ENCODE measurements at regions not wholly inside any gene's neighbourhood (a gene's known extent, or its start where the extent isn't known, plus 50 kb on each side); places are given as distances from the start of the nearest gene placed in this dataset.

DNA sequence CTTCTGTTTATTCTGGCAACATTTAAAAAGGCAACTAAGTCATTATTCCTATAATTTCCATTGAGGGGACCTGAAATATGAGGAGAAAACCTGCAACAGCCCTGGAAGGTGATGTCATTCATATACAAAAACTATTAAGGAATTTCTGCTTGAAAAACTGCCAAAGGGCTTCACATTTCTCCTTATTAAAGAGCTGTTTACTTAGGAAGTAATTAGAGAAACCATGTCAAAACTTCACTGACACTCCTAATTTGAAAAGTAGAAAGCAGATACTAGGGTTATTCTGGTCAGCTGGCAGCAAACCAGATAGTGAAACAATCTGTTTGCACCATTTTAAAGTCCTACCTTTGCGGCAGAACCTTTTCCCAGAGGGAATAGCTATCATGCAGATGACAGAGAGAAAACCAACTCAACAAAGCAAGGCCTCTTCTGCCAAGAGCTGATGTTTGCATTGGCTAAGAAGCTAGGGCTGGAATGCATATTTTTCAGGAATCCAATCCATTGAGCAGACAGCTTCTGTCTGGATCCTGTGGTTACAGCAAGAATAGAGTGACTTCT lies 592.2 kb upstream of the SYT4 start:
- H2AFZ ChIP-seq (ENCODE audit: control insufficient read depth, low read length) = no peak overlapping the region
- no peaks in the 10 kb centered on the region for H4K20me1 ChIP-seq (ENCODE audit: control insufficient read depth, extremely low read depth, insufficient read depth, low read length)
- H3K27ac ChIP-seq (ENCODE audit: control insufficient read depth, insufficient read depth, low read length) = no peak overlapping the region
- dilution Hi-C loops (cut with MboI; ENCODE audit: extremely low pct_ligation_motif_present, low sequenced_read_pairs) = no loop called here
- no peaks in the 10 kb centered on the region for H3K36me3 ChIP-seq (ENCODE audit: control insufficient read depth in 2 of 2, extremely low read depth in 1 of 2, insufficient read depth in 2 of 2, low read length in 2 of 2)
- H3K4me2 ChIP-seq (ENCODE audit: control insufficient read depth, extremely low read depth, insufficient read depth, low read depth, low read length) = no peak overlapping the region
- H3K9me3 ChIP-seq (ENCODE audit: control insufficient read depth, low read depth, low read length) = no peaks in the 10 kb centered on the region
- no peak overlapping the region for H3K4me3 ChIP-seq (ENCODE audit: control insufficient read depth in 2 of 3, extremely low read depth in 1 of 3, insufficient read depth in 2 of 3, low read depth in 1 of 3, low read length in 3 of 3)
- no peaks in the 10 kb centered on the region for H3K4me1 ChIP-seq (ENCODE audit: control insufficient read depth, extremely low read depth, insufficient read depth, low read length)
- no peak for FAIRE-seq
- H3K79me2 ChIP-seq (ENCODE audit: control insufficient read depth, insufficient read depth, low read length) = no peaks in the 10 kb centered on the region
- H3K27me3 ChIP-seq (ENCODE audit: control insufficient read depth, extremely low read depth, insufficient read depth, low read length) = no peaks in the 10 kb centered on the region
- H3K9ac ChIP-seq (ENCODE audit: control insufficient read depth, extremely low read depth, insufficient read depth, low read length) = no peak overlapping the region
- no peak for TF ChIP-seq EZH2 (IDR thresholded peaks at IDR 0.05; ENCODE audit: low read length)
- TF ChIP-seq, protein P1, sequence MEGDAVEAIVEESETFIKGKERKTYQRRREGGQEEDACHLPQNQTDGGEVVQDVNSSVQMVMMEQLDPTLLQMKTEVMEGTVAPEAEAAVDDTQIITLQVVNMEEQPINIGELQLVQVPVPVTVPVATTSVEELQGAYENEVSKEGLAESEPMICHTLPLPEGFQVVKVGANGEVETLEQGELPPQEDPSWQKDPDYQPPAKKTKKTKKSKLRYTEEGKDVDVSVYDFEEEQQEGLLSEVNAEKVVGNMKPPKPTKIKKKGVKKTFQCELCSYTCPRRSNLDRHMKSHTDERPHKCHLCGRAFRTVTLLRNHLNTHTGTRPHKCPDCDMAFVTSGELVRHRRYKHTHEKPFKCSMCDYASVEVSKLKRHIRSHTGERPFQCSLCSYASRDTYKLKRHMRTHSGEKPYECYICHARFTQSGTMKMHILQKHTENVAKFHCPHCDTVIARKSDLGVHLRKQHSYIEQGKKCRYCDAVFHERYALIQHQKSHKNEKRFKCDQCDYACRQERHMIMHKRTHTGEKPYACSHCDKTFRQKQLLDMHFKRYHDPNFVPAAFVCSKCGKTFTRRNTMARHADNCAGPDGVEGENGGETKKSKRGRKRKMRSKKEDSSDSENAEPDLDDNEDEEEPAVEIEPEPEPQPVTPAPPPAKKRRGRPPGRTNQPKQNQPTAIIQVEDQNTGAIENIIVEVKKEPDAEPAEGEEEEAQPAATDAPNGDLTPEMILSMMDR (optimal IDR thresholded peaks at IDR 0.05 in 1 of 3, IDR thresholded peaks at IDR 0.05 in 1 of 3, conservative IDR thresholded peaks at IDR 0.05 in 1 of 3; ENCODE audit: extremely low read depth in 1 of 3, insufficient read depth in 2 of 3, low read length in 3 of 3) = no peak
- H3K9me1 ChIP-seq (ENCODE audit: control insufficient read depth, extremely low read depth, insufficient read depth, low read length) = no peaks in the 10 kb centered on the region
- no peak for DNase-seq (ENCODE audit: low read depth, low spot score)

DNA sequence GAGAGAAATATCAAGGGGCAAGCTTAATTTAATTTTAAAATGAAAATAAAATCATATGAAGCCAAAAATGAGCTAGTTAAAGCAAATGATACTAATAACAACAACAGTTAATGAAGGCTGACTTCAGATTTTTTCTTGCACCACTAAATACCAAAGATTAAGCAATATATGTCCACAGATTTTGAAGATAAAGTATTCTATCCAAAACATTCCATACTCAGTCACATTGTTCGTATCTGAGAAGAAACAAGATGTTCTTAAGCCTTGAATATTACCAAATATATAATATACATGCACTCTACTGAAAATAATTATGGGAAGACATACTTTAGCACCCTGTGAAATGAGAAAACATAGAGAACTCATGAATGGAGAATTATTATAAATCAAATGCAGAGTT lies 593.3 kb upstream of the SYT4 start:
- dilution Hi-C loops (cut with MboI; ENCODE audit: extremely low pct_ligation_motif_present, low sequenced_read_pairs) = no loop called here

DNA sequence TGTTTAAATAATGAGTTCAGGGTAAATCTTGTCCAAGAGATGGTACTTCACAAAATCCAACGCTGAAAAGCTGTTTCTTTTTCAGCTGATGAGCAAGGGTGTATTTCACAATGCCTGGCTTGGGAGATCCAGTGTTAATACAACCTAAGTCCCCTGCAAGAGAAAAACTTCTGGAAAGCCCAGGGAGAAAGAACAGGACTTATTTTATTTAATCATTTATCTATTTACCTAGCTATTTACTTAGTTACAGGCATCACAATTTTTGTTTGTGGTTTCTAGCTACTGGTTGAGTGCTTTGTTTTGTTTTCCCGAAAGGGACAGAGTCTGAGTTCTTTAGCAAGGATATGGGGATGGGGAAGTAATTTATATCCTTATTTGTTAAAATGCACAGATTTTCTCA lies 598.2 kb upstream of the SYT4 start:
- Histone ChIP-seq H3K9me3 (ENCODE audit: control insufficient read depth, low read depth, low read length) (no peaks in the 10 kb centered on the region), H3K9ac (ENCODE audit: control insufficient read depth, extremely low read depth, insufficient read depth, low read length) (no peak overlapping the region), H2AFZ (ENCODE audit: control insufficient read depth, low read length) (no peak overlapping the region), H3K27ac (ENCODE audit: control insufficient read depth, insufficient read depth, low read length) (no peak overlapping the region), H3K9me1 (ENCODE audit: control insufficient read depth, extremely low read depth, insufficient read depth, low read length) (no peaks in the 10 kb centered on the region), H3K4me2 (ENCODE audit: control insufficient read depth, extremely low read depth, insufficient read depth, low read depth, low read length) (no peak overlapping the region), H3K4me3 (ENCODE audit: control insufficient read depth in 2 of 3, extremely low read depth in 1 of 3, insufficient read depth in 2 of 3, low read depth in 1 of 3, low read length in 3 of 3) (no peak overlapping the region), H3K27me3 (ENCODE audit: control insufficient read depth, extremely low read depth, insufficient read depth, low read length) (no peaks in the 10 kb centered on the region), H3K79me2 (ENCODE audit: control insufficient read depth, insufficient read depth, low read length) (no peaks in the 10 kb centered on the region), H3K36me3 (ENCODE audit: control insufficient read depth in 2 of 2, extremely low read depth in 1 of 2, insufficient read depth in 2 of 2, low read length in 2 of 2) (no peaks in the 10 kb centered on the region), H3K4me1 (ENCODE audit: control insufficient read depth, extremely low read depth, insufficient read depth, low read length) (no peaks in the 10 kb centered on the region), H4K20me1 (ENCODE audit: control insufficient read depth, extremely low read depth, insufficient read depth, low read length) (no peaks in the 10 kb centered on the region)
- FAIRE-seq = no peak
- TF ChIP-seq, protein P1 (optimal IDR thresholded peaks at IDR 0.05 in 1 of 3, IDR thresholded peaks at IDR 0.05 in 1 of 3, conservative IDR thresholded peaks at IDR 0.05 in 1 of 3; ENCODE audit: extremely low read depth in 1 of 3, insufficient read depth in 2 of 3, low read length in 3 of 3) = no peak
- TF ChIP-seq EZH2 (IDR thresholded peaks at IDR 0.05; ENCODE audit: low read length) = no peak
- DNase-seq (ENCODE audit: low read depth, low spot score) = no peak
- dilution Hi-C loops (cut with MboI; ENCODE audit: extremely low pct_ligation_motif_present, low sequenced_read_pairs) = no loop called here

More for the DNA sequence above, 593.3 kb upstream of the SYT4 start:
- Histone ChIP-seq H3K9ac (ENCODE audit: control insufficient read depth, extremely low read depth, insufficient read depth, low read length) (no peak overlapping the region), H3K4me2 (ENCODE audit: control insufficient read depth, extremely low read depth, insufficient read depth, low read depth, low read length) (no peak overlapping the region), H2AFZ (ENCODE audit: control insufficient read depth, low read length) (no peak overlapping the region), H3K27me3 (ENCODE audit: control insufficient read depth, extremely low read depth, insufficient read depth, low read length) (no peaks in the 10 kb centered on the region), H3K4me3 (ENCODE audit: control insufficient read depth in 2 of 3, extremely low read depth in 1 of 3, insufficient read depth in 2 of 3, low read depth in 1 of 3, low read length in 3 of 3) (no peak overlapping the region), H3K9me1 (ENCODE audit: control insufficient read depth, extremely low read depth, insufficient read depth, low read length) (no peaks in the 10 kb centered on the region), H3K4me1 (ENCODE audit: control insufficient read depth, extremely low read depth, insufficient read depth, low read length) (no peaks in the 10 kb centered on the region), H3K9me3 (ENCODE audit: control insufficient read depth, low read depth, low read length) (no peaks in the 10 kb centered on the region), H3K27ac (ENCODE audit: control insufficient read depth, insufficient read depth, low read length) (no peak overlapping the region), H4K20me1 (ENCODE audit: control insufficient read depth, extremely low read depth, insufficient read depth, low read length) (no peaks in the 10 kb centered on the region), H3K36me3 (ENCODE audit: control insufficient read depth in 2 of 2, extremely low read depth in 1 of 2, insufficient read depth in 2 of 2, low read length in 2 of 2) (no peaks in the 10 kb centered on the region), H3K79me2 (ENCODE audit: control insufficient read depth, insufficient read depth, low read length) (no peaks in the 10 kb centered on the region)
- DNase-seq (ENCODE audit: low read depth, low spot score) (no peak), FAIRE-seq (no peak)
- TF ChIP-seq EZH2 (IDR thresholded peaks at IDR 0.05; ENCODE audit: low read length) = no peak

Measured in keratinocyte (primary cell).